ENCODE measurements at regions not wholly inside any gene's neighbourhood (a gene's known extent, or its start where the extent isn't known, plus 50 kb on each side); places are given as distances from the start of the nearest gene placed in this dataset.

- no peaks in the 10 kb centered on the region for H3K9me3 ChIP-seq
- H3K4me1 ChIP-seq = no peaks in the 10 kb centered on the region
- ATAC-seq (no peak), DNase-seq (no peak)
- TF ChIP-seq, protein P1, sequence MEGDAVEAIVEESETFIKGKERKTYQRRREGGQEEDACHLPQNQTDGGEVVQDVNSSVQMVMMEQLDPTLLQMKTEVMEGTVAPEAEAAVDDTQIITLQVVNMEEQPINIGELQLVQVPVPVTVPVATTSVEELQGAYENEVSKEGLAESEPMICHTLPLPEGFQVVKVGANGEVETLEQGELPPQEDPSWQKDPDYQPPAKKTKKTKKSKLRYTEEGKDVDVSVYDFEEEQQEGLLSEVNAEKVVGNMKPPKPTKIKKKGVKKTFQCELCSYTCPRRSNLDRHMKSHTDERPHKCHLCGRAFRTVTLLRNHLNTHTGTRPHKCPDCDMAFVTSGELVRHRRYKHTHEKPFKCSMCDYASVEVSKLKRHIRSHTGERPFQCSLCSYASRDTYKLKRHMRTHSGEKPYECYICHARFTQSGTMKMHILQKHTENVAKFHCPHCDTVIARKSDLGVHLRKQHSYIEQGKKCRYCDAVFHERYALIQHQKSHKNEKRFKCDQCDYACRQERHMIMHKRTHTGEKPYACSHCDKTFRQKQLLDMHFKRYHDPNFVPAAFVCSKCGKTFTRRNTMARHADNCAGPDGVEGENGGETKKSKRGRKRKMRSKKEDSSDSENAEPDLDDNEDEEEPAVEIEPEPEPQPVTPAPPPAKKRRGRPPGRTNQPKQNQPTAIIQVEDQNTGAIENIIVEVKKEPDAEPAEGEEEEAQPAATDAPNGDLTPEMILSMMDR (IDR thresholded peaks at IDR 0.05) = no peak
- no peak overlapping the region for H3K27ac ChIP-seq
- no peaks in the 10 kb centered on the region for H3K27me3 ChIP-seq
- intact Hi-C loops (cut with DNase I) = no loop called here
- H3K36me3 ChIP-seq = no peaks in the 10 kb centered on the region
- H3K4me3 ChIP-seq = no peak overlapping the region
These were observed 425.8 kb upstream of the ZFHX3 start for GRCh38 chr16:73473713-73474112.

GRCh38 chr16:73464834-73465233 lies 416.9 kb upstream of the ZFHX3 start:
- H3K27me3 ChIP-seq = no peaks in the 10 kb centered on the region
- TF ChIP-seq, protein P1 (IDR thresholded peaks at IDR 0.05) = no peak
- no peak overlapping the region for H3K27ac ChIP-seq
- DNase-seq (no peak), ATAC-seq (no peak)
- intact Hi-C loops (cut with DNase I) = no loop called here
- H3K4me1 ChIP-seq = no peaks in the 10 kb centered on the region
- no peaks in the 10 kb centered on the region for H3K9me3 ChIP-seq
- no peak overlapping the region for H3K4me3 ChIP-seq
- no peaks in the 10 kb centered on the region for H3K36me3 ChIP-seq

GRCh38 chr16:73459586-73459985 lies 411.7 kb upstream of the ZFHX3 start:
- Histone ChIP-seq H3K27me3 (no peaks in the 10 kb centered on the region), H3K36me3 (no peaks in the 10 kb centered on the region), H3K27ac (no peak overlapping the region), H3K4me3 (no peak overlapping the region), H3K4me1 (no peaks in the 10 kb centered on the region), H3K9me3 (no peaks in the 10 kb centered on the region)
- intact Hi-C loops (cut with DNase I) = no loop called here
- DNase-seq (no peak), ATAC-seq (no peak)
- TF ChIP-seq, protein P1 (IDR thresholded peaks at IDR 0.05) = no peak

GRCh38 chr16:73457851-73458250 lies 409.9 kb upstream of the ZFHX3 start:
- intact Hi-C loops (cut with DNase I) = no loop called here
- no peaks in the 10 kb centered on the region for H3K36me3 ChIP-seq
- no peaks in the 10 kb centered on the region for H3K9me3 ChIP-seq

GRCh38 chr16:73448970-73449369 lies 401.0 kb upstream of the ZFHX3 start:
- TF ChIP-seq, protein P1 (IDR thresholded peaks at IDR 0.05) = no peak

More at GRCh38 chr16:73457851-73458250, 409.9 kb upstream of the ZFHX3 start:
- DNase-seq (no peak), ATAC-seq (no peak)
- no peak overlapping the region for H3K27ac ChIP-seq
- no peaks in the 10 kb centered on the region for H3K27me3 ChIP-seq
- TF ChIP-seq, protein P1 (IDR thresholded peaks at IDR 0.05) = no peak
- no peak overlapping the region for H3K4me3 ChIP-seq
- no peaks in the 10 kb centered on the region for H3K4me1 ChIP-seq

GRCh38 chr16:73447846-73448245 lies 399.9 kb upstream of the ZFHX3 start:
- H3K9me3 ChIP-seq = peaks cover 9% of the 10 kb centered on the region
- H3K27me3 ChIP-seq = no peaks in the 10 kb centered on the region
- H3K4me1 ChIP-seq = no peaks in the 10 kb centered on the region
- H3K27ac ChIP-seq = no peak overlapping the region
- H3K36me3 ChIP-seq = no peaks in the 10 kb centered on the region
- DNase-seq (no peak), ATAC-seq (no peak)
- TF ChIP-seq, protein P1 (IDR thresholded peaks at IDR 0.05) = no peak
- intact Hi-C loops (cut with DNase I) = no loop called here
- no peak overlapping the region for H3K4me3 ChIP-seq

More at GRCh38 chr16:73448970-73449369, 401.0 kb upstream of the ZFHX3 start:
- no peaks in the 10 kb centered on the region for H3K36me3 ChIP-seq
- H3K27me3 ChIP-seq = no peaks in the 10 kb centered on the region
- peaks cover 9% of the 10 kb centered on the region for H3K9me3 ChIP-seq
- no peak overlapping the region for H3K4me3 ChIP-seq
- DNase-seq (no peak), ATAC-seq (no peak)
- intact Hi-C loops (cut with DNase I) = no loop called here
- no peak overlapping the region for H3K27ac ChIP-seq
- no peaks in the 10 kb centered on the region for H3K4me1 ChIP-seq
